H1 (cell line): ENCODE measurements at regions not wholly inside any gene's neighbourhood (a gene's known extent, or its start where the extent isn't known, plus 50 kb on each side); places are given as distances from the start of the nearest gene placed in this dataset.
A peak's percentile ranks its signal among the peaks of the same experiment; 100 is the strongest.

Experiments
- CTCF ChIA-PET: fragments of 300-600 bp; sonication (Branson Sonifier 250); formaldehyde crosslinking; loops from one replicate; lab custom pipeline; 2021; ENCODE audit not compliant: partially characterized antibody; lab: Charles Lee
- POLR2A ChIA-PET: fragments of 300-600 bp; sonication (Branson Sonifier 250); formaldehyde crosslinking; loops from one replicate; lab custom pipeline; 2021; ENCODE audit warnings: inconsistent platforms; ENCODE audit not compliant: partially characterized antibody; lab: Charles Lee
- DNase-seq, 2 experiments: peaks; one replicate each; pipeline versions ENCODE4 v3.0.0 to v3.0.0-alpha.2; 2010 to 2022; ENCODE audit warnings: low spot score in 2 of 2, low read depth in 1 of 2, mixed read lengths in 1 of 2
- FAIRE-seq: peaks from 2 replicates; lab custom pipeline; 2011; peaks lifted over from hg19 to GRCh38; lab: Jason Lieb, UNC
- H2AFZ ChIP-seq: 2 replicates; pipeline ENCODE4 v1.8.1; 2012; ENCODE audit warnings: low read length, inconsistent platforms
- H2AK5ac ChIP-seq: 2 replicates; pipeline ENCODE4 v1.6.1; 2013; ENCODE audit warnings: low read depth, low read length
- H2BK120ac ChIP-seq: replicated peaks from 2 replicates; pipeline ENCODE3; 2013; ENCODE audit warnings: low read depth, low read length, inconsistent platforms
- H2BK12ac ChIP-seq: 2 replicates; pipeline ENCODE4 v1.6.1; 2013; ENCODE audit warnings: low read depth, low read length
- H2BK15ac ChIP-seq: 2 replicates; pipeline ENCODE4 v1.6.1; 2013; ENCODE audit warnings: low read length
- H2BK20ac ChIP-seq: 2 replicates; pipeline ENCODE4 v1.6.1; 2013; ENCODE audit warnings: low read length
- H2BK5ac ChIP-seq: 2 replicates; pipeline ENCODE4 v1.6.1; 2013; ENCODE audit warnings: low read depth, low read length
- H3K14ac ChIP-seq: 2 replicates; pipeline ENCODE4 v1.6.1; 2013; ENCODE audit warnings: inconsistent platforms; ENCODE audit not compliant: insufficient read length
- H3K18ac ChIP-seq: 2 replicates; pipeline ENCODE4 v1.6.1; 2013; ENCODE audit warnings: low read length; ENCODE audit errors: extremely low read depth
- H3K23ac ChIP-seq: 2 replicates; pipeline ENCODE4 v1.6.1; 2013; ENCODE audit warnings: inconsistent platforms; ENCODE audit not compliant: insufficient read length
- H3K23me2 ChIP-seq: 2 replicates; pipeline ENCODE4 v1.6.1; 2013; ENCODE audit warnings: low read depth, low read length
- H3K27ac ChIP-seq: 2 replicates; pipeline ENCODE4 v1.6.1; 2011; ENCODE audit warnings: low read depth, low read length, inconsistent platforms
- H3K27me3 ChIP-seq, 4 experiments: replicated peaks in 1 of 4; 1 replicate in 1 of 4; 2 replicates in 3 of 4; pipeline versions ENCODE4 v1.6.1 to v1.8.1; 2011 to 2013; ENCODE audit warnings: low read length in 3 of 4, mild to moderate bottlenecking in 3 of 4, inconsistent platforms in 2 of 4, mixed read lengths in 2 of 4, moderate library complexity in 1 of 4; ENCODE audit not compliant: control insufficient read depth in 3 of 4, insufficient read depth in 3 of 4; ENCODE audit errors: extremely low read depth in 1 of 4
- H3K36me3 ChIP-seq, 4 experiments: 2 replicates each; pipeline versions ENCODE4 v1.6.1 to v1.8.1; 2011 to 2013; ENCODE audit warnings: mild to moderate bottlenecking in 4 of 4, low read length in 3 of 4, moderate library complexity in 2 of 4, control low read depth in 1 of 4, inconsistent platforms in 1 of 4; ENCODE audit not compliant: insufficient read depth in 4 of 4, control insufficient read depth in 2 of 4
- H3K4ac ChIP-seq: replicated peaks from 2 replicates; pipeline ENCODE3; 2013; ENCODE audit warnings: low read length, low read depth, mixed read lengths, inconsistent platforms; ENCODE audit not compliant: insufficient read length
- H3K4me1 ChIP-seq, 4 experiments: replicated peaks in 1 of 4; 1 replicate in 1 of 4; 2 replicates in 3 of 4; pipeline versions ENCODE4 v1.6.1 to v1.8.1; 2011 to 2013; ENCODE audit warnings: low read length in 3 of 4, inconsistent platforms in 2 of 4, mixed read lengths in 1 of 4; ENCODE audit not compliant: insufficient read depth in 4 of 4, control insufficient read depth in 3 of 4
- H3K4me2 ChIP-seq, 2 experiments: 2 replicates each; pipeline versions ENCODE4 v1.6.1 to v1.8.1; 2011 to 2013; ENCODE audit warnings: low read depth in 2 of 2, low read length in 2 of 2, control low read depth in 1 of 2, inconsistent platforms in 1 of 2, mild to moderate bottlenecking in 1 of 2; ENCODE audit not compliant: insufficient read depth in 1 of 2
- H3K4me3 ChIP-seq, 4 experiments: fragments of 200-600, 300-600 bp in 1 of 4; sonication (generic), shearing (Covaris generic), sonication (Bioruptor Twin) in 1 of 4; 2 replicates each; pipeline versions ENCODE4 v1.5.1 to v1.8.1; 2011 to 2016; ENCODE audit warnings: low read length in 4 of 4, low read depth in 3 of 4, control low read depth in 2 of 4, inconsistent platforms in 2 of 4, mild to moderate bottlenecking in 2 of 4, mixed read lengths in 1 of 4, moderate library complexity in 1 of 4; ENCODE audit not compliant: insufficient read depth in 2 of 4; ENCODE audit errors: extremely low read depth in 1 of 4
- H3K56ac ChIP-seq: replicated peaks from 2 replicates; pipeline ENCODE3; 2013; ENCODE audit warnings: low read depth, mild to moderate bottlenecking, mixed read lengths, low read length, inconsistent platforms; ENCODE audit not compliant: insufficient read length
- H3K79me1 ChIP-seq: 2 replicates; pipeline ENCODE4 v1.6.1; 2013; ENCODE audit warnings: low read depth, low read length, control low read depth
- H3K79me2 ChIP-seq, 2 experiments: 2 replicates each; pipeline versions ENCODE4 v1.6.1 to v1.8.1; 2012 to 2013; ENCODE audit warnings: low read length in 2 of 2, mild to moderate bottlenecking in 2 of 2, inconsistent platforms in 1 of 2; ENCODE audit not compliant: insufficient read depth in 2 of 2, control insufficient read depth in 1 of 2
- H3K9ac ChIP-seq, 4 experiments: replicated peaks in 1 of 4; 1 replicate in 1 of 4; 2 replicates in 3 of 4; pipeline versions ENCODE4 v1.6.1 to v1.8.1; 2011 to 2013; ENCODE audit warnings: low read depth in 3 of 4, low read length in 3 of 4, control low read depth in 2 of 4, mild to moderate bottlenecking in 2 of 4, moderate library complexity in 2 of 4, inconsistent platforms in 1 of 4; ENCODE audit errors: extremely low read depth in 1 of 4
- H3K9me3 ChIP-seq, 2 experiments: 2 replicates each; pipeline versions ENCODE4 v1.6.1 to v1.8.1; 2012 to 2013; ENCODE audit warnings: mild to moderate bottlenecking in 2 of 2, moderate library complexity in 2 of 2, control low read depth in 1 of 2, inconsistent platforms in 1 of 2, low read depth in 1 of 2, low read length in 1 of 2, mixed read lengths in 1 of 2; ENCODE audit not compliant: insufficient read depth in 2 of 2
- H4K20me1 ChIP-seq, 2 experiments: replicated peaks in 1 of 2; 2 replicates each; pipeline versions ENCODE3 to v1.8.1; 2011 to 2013; ENCODE audit warnings: inconsistent platforms in 2 of 2, low read length in 2 of 2, mild to moderate bottlenecking in 1 of 2; ENCODE audit not compliant: insufficient read depth in 2 of 2, control insufficient read depth in 1 of 2
- H4K5ac ChIP-seq: 2 replicates; pipeline ENCODE4 v1.6.1; 2013; ENCODE audit warnings: low read length, low read depth, mixed read lengths, inconsistent platforms; ENCODE audit not compliant: insufficient read length
- H4K8ac ChIP-seq: 2 replicates; pipeline ENCODE4 v1.8.0; 2013; ENCODE audit warnings: mild to moderate bottlenecking, moderate library complexity, low read length, inconsistent platforms; ENCODE audit not compliant: insufficient read depth; ENCODE audit errors: extremely low read depth
- H4K91ac ChIP-seq: replicated peaks from 2 replicates; pipeline ENCODE3; 2013; ENCODE audit warnings: low read length, mixed read lengths, inconsistent platforms; ENCODE audit not compliant: insufficient read length
- ASH2L ChIP-seq: fragments of 200-600, 300-600 bp; sonication (generic); IDR thresholded peaks from one replicate; pipeline ENCODE4 v1.7.1; 2017; ENCODE audit warnings: low read length
- BCL11A ChIP-seq, 2 experiments: IDR thresholded peaks; one replicate each; pipeline ENCODE4 v1.6.1; 2011; ENCODE audit warnings: low read depth in 2 of 2, low read length in 2 of 2, mild to moderate bottlenecking in 2 of 2
- CHD1 ChIP-seq: IDR thresholded peaks from 2 replicates; pipeline ENCODE4 v1.6.1; 2012; ENCODE audit warnings: low read depth, low read length, improper control_type of control experiment
- CTBP2 ChIP-seq: IDR thresholded peaks from 2 replicates; pipeline ENCODE4 v1.7.0; 2011; ENCODE audit warnings: borderline replicate concordance, mild to moderate bottlenecking, moderate library complexity, mixed read lengths, low read length; ENCODE audit not compliant: insufficient read depth, insufficient read length
- CTCF ChIP-seq, 3 experiments: IDR thresholded peaks; 1 replicate in 2 of 3; 2 replicates in 1 of 3; pipeline versions ENCODE4 v1.5.1 to v1.6.1; 2011; ENCODE audit warnings: low read length in 3 of 3, mild to moderate bottlenecking in 3 of 3, inconsistent platforms in 2 of 3, low read depth in 1 of 3, moderate library complexity in 1 of 3; ENCODE audit not compliant: insufficient read depth in 1 of 3; ENCODE audit errors: control extremely low read depth in 1 of 3
- EGR1 ChIP-seq: IDR thresholded peaks from 2 replicates; pipeline ENCODE4 v1.6.1; 2011; ENCODE audit warnings: low read depth, low read length, borderline replicate concordance
- POLR2AphosphoS5 ChIP-seq: IDR thresholded peaks from 2 replicates; pipeline ENCODE4 v1.6.1; 2011; ENCODE audit warnings: low read depth, low read length
- SAP30 ChIP-seq: fragments of 300-600 bp; sonication (generic); IDR thresholded peaks from 2 replicates; pipeline ENCODE4 v1.7.1; 2012; ENCODE audit warnings: low read length, moderate library complexity, mild to moderate bottlenecking, inconsistent platforms; ENCODE audit not compliant: insufficient read depth, insufficient replicate concordance
- YY1 ChIP-seq: IDR thresholded peaks from 2 replicates; pipeline ENCODE4 v1.6.1; 2011; ENCODE audit warnings: low read depth, mild to moderate bottlenecking, low read length
- WGBS, 2 experiments: shearing (Covaris generic) in 1 of 2; methylation state at CpG; one replicate each; pipeline versions ENCODE4 v1.1.6 to v1.1.7; 2013 to 2015; ENCODE audit warnings: low lambda C conversion rate in 2 of 2, mixed read lengths in 2 of 2, inconsistent platforms in 1 of 2, low coverage in 1 of 2, missing lambda C conversion rate in 1 of 2; ENCODE audit not compliant: insufficient replicate concordance in 2 of 2, insufficient coverage in 1 of 2, insufficient read length in 1 of 2; ENCODE audit errors: extremely low coverage in 1 of 2, missing lambda C conversion rate in 1 of 2; 5-methylcytosine and 5-hydroxymethylcytosine counted together

DNA sequence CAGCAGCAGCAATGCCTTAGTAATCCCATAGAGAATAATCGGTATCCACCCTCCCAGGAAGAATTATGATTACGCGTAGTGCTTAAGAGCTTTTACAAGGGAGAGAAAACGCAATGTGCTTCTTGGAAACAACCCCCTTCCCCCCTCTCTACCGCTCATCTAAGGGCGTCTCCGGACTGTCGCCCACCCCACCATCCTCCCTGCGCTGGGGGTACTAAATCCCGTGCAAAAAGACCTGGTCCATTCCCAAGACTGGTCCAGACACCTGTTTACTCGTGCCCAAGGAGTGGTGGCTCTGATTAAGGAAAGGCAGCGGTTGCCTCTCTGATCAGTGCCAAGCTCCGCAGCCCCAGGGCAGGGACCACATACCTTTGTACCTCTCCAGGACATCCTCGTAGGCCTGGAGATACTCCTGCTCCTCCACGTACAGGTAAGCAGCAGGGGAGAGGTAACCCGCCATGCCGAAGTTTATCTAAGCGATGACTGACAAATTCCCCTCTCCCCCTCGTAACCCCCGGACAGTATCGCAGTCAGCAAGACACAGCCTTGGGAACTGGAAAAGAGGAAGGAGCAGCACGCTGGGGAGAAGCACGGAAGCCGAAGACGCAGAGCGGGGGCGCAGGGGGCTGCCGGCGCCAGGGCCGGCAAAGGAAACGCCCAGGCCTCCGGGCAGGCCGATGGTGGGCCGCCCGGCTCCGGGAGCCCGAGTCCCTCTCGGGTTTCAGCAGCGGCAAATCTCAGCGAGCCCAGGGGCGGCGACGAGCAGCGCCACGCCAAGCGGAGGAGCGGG lies 112.0 kb upstream of the BEND6 start:
- H3K79me2 ChIP-seq = peaks cover 7 to 82% of the 10 kb centered on the region in 2 experiments; a peak in 3 of 4 replicates
- CTCF ChIA-PET = interaction anchor here (0.8 to 6.1 kb wide), 6 partner anchors 9 to 135 kb away, joined by 3 to 28 read pairs (median 6); no protein-coding TSS in a partner anchor
- no peak for FAIRE-seq
- TF ChIP-seq SAP30 = peak; percentile 74
- no peak for TF ChIP-seq YY1
- TF ChIP-seq CHD1 = no peak
- no peak for TF ChIP-seq BCL11A (IDR thresholded peaks at IDR 0.05; ENCODE audit: low read depth in 2 of 2, low read length in 2 of 2)
- TF ChIP-seq POLR2AphosphoS5 = 0 out of 2 replicates have a peak, but pooled peaks have one; percentile 5
- peak; percentile 90 for TF ChIP-seq ASH2L
- no peak for TF ChIP-seq CTCF (IDR thresholded peaks at IDR 0.05; ENCODE audit: control extremely low read depth in 1 of 3, insufficient read depth in 1 of 3, low read depth in 1 of 3, low read length in 3 of 3)
- peak; percentile 87 for TF ChIP-seq CTBP2
- TF ChIP-seq EGR1 = 0 out of 2 replicates have a peak, but pooled peaks have one; percentile 36

More for the DNA sequence above, 112.0 kb upstream of the BEND6 start:
- no peak overlapping the region for H3K23ac ChIP-seq
- H2BK5ac ChIP-seq = peak overlapping the region; percentile 92
- peak overlapping the region; percentile 91 to 98 (median 94) for H3K4me3 ChIP-seq
- peaks cover 7% of the 10 kb centered on the region for H3K23me2 ChIP-seq
- peak overlapping the region; percentile 2 for H4K5ac ChIP-seq
- no peak overlapping the region for H2BK120ac ChIP-seq
- H3K4ac ChIP-seq = no peak overlapping the region
- no peaks in the 10 kb centered on the region for H4K20me1 ChIP-seq
- H3K4me2 ChIP-seq = peak overlapping the region; percentile 87 to 99
- peak in 1 of 2 experiments; percentile 77 for DNase-seq
- H2AK5ac ChIP-seq = peak overlapping the region; percentile 49; the same call in 1 of the 2 replicates
- peak overlapping the region; percentile 74 to 87 (median 83) for H3K9ac ChIP-seq
- H3K56ac ChIP-seq = no peak overlapping the region
- H3K79me1 ChIP-seq = no peaks in the 10 kb centered on the region; the same call in 1 of the 2 replicates
- peak overlapping the region; percentile 95 for H3K18ac ChIP-seq
- WGBS, 2 experiments = 2% methylated on average over 36 of the region's 47 CpGs; no CpG with 5 or more reads in 1 of the 2 experiments
- POLR2A ChIA-PET = interaction anchor here (0.7 to 3.6 kb wide), 4 partner anchors 8 to 86 kb away, joined by 3 to 15 read pairs (median 5); no protein-coding TSS in a partner anchor
- peak overlapping the region; percentile 89 for H2BK15ac ChIP-seq
- H2BK12ac ChIP-seq = peak overlapping the region; percentile 95
- peak overlapping the region; percentile 66 for H2BK20ac ChIP-seq
- H3K14ac ChIP-seq = no peak overlapping the region
- H3K9me3 ChIP-seq = no peaks in the 10 kb centered on the region
- H4K8ac ChIP-seq = peak overlapping the region; percentile 87; the same call in 1 of the 2 replicates
- peaks cover 0 to 12% (median 6%) of the 10 kb centered on the region in 4 experiments; a peak in 2 of 7 replicates for H3K4me1 ChIP-seq
- H2AFZ ChIP-seq = peak overlapping the region; percentile 61; the same call in 1 of the 2 replicates
- peak overlapping the region; percentile 0 for H4K91ac ChIP-seq
- H3K27me3 ChIP-seq = no peaks in the 10 kb centered on the region
- H3K36me3 ChIP-seq = no peaks in the 10 kb centered on the region
- H3K27ac ChIP-seq = peak overlapping the region; percentile 59
